ENCODE measurements at regions not wholly inside any gene's neighbourhood (a gene's known extent, or its start where the extent isn't known, plus 50 kb on each side); places are given as distances from the start of the nearest gene placed in this dataset.

- TF ChIP-seq CTCF (IDR thresholded peaks at IDR 0.05) (no peak), SIN3A (IDR thresholded peaks at IDR 0.05; ENCODE audit: borderline replicate concordance, insufficient read depth, low read depth, low read length) (no peak), POLR2AphosphoS5 (IDR thresholded peaks at IDR 0.05; ENCODE audit: low read depth, low read length) (no peak), REST (IDR thresholded peaks at IDR 0.05; ENCODE audit: insufficient read depth in 1 of 2, low read depth in 2 of 2, low read length in 1 of 2) (no peak)
Observed at GRCh38 chr17:26782153-26782552, 511.8 kb upstream of the WSB1 start.

Measured in Panc1 (cell line).